ENCODE measurements at regions not wholly inside any gene's neighbourhood (a gene's known extent, or its start where the extent isn't known, plus 50 kb on each side); places are given as distances from the start of the nearest gene placed in this dataset.
"Not testable (repeated sequence)": the region's sequence is repeated elsewhere in the genome, so short reads cannot be mapped to it uniquely, and the experiment has no call there.

DNA sequence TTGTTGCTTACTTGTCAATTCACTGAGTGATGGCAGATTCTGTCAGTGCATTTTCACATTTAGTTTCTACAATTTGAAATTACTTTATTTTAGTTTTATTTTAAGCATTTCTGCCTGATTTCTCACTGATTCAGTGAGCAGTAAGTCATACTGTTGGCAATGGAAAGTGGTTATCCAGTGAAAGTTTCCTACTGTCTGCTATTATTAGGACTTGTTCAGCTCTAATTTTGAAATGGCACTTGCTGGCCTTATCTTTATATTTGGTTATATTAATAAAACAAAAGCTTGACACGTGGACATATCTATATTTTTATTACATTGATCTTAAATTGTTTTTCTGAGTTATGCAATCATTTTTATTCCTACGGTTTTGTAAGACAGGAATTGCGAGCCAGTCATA is 871.8 kb upstream of the SLC35B3 start:
- no peak for DNase-seq (ENCODE audit: low read depth)

DNA sequence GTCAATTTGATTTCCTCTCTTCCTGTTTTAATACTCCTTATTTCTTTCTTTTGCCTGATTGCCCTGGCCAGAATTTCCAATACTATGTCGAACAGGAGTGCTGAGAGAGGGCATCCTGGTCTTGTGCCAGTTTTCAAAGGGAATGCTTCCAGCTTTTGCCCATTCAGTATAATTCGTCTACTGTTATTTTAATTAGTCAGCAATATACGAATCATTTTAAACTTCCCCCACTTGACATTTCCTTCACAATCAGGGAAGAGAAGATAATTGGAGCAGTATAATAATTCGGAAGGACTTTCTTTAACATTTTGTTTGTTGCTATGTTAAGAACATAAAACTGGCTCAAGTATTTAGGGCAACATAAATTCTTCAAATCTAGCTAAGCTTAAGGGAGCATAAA is 860.3 kb upstream of the SLC35B3 start:
- DNase-seq (ENCODE audit: low read depth) = no peak

DNA sequence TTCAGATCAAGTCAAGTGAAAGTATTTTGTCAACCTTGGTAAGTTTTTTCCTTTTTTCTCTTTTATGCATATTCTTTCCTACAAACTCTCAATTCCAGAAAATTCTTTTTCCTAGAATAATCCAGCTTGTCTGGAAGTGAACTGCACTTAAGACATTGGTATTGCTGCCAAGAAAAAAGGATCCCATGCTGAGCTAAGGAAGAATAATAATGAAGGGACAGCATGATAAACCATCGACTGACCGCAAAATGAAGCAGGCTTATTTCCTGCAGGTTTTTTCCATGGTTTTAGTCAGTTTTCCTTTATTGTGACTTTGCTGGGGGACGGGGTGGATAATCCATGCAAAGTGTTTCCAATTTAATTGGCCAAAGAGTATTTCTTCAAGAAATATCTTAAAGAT is 857.6 kb upstream of the SLC35B3 start:
- DNase-seq (ENCODE audit: low read depth) = peak; percentile 13

DNA sequence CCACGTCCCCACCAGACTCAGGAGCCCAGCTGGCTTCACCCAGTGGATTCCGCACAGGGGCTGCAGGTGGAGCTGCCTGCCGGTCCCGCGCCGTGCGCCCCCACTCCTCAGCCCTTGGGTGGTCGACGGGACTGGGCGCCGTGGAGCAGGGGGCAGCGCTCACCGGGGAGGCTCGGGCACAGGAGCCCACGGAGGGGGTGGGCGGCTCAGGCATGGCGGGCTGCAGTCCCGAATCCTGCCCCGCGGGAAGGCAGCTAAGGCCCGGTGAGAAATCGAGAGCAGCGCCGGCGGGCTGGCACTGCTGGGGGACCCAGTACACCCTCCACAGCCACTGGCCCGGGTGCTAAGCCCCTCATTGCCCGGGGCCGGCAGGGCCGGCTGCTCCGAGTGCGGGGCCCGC is 855.0 kb upstream of the SLC35B3 start:
- DNase-seq (ENCODE audit: low read depth) = not testable (repeated sequence)

DNA sequence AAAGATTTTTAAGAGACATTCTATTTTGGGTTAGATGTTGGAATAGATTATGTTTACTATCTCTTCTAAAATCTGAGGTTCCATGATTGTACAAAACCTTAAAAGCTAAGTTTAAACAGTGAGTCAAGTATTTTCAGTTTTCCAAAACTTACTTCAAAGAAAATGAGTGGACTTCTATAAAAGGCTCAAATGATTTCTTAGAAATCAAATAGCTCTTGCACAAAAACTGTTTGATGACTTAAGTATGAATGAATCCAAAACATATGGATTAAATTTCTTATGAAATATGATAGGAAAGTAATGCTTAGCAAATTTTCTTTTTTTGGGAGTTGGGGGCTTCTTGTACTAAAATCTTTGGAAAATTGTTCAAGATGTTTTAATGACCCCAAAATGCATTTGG is 837.3 kb upstream of the SLC35B3 start:
- peak; percentile 2 for DNase-seq (ENCODE audit: low read depth)

DNA sequence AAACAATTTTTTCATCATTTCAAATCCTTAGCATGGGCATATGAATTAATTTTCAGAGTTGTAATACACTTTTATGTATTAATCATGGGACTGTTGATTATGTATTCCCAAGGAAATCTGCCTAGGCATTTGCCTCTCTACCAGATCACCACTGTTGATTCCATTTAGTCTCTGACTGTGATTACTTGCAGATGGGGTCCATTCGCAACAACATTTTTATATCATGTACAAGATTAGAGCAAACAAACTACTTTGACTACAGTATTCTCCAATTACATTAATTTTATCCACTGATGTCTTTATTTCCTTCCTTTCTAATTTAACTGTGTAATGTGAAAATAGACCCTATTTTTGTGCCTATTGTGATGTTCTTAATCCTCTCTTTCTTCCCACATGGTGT is 831.4 kb upstream of the SLC35B3 start:
- no peak for DNase-seq (ENCODE audit: low read depth)

DNA sequence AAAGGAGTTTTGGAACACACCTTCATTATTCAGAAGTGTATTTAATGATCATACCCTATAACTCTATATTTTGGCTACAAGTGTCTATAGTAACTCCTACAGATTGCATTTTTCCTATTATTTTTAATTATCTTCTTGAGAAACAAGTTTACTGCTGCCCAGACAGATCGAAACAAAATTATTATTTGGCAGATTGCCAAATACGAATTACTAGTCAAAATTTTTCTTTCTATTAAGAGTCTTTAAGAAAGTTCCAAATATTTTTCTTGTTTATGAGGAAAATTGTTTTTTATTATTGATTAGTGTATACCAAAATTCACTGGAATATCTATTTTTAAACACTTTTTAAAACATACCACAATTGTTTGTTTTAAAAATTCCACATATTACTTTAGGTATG is 821.9 kb upstream of the SLC35B3 start:
- no peak for DNase-seq (ENCODE audit: low read depth)

DNA sequence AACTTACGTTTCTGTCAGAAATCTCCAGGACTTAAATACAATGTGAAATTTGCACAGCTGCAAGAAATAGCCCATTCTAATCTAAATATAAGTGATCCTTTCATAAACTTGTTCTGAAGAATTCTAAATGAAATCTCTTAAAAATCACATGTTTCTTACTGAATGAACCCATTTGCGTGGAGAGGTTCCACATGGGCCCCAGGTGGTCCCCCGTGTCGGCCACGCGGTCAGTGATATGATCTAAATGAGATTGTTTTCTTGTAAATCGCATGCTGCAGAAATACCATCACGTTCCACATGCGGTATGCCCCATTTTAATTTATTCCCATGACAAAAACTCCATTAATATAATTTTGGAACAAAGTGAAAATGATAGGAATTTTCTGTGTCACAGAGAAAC is 818.9 kb upstream of the SLC35B3 start:
- DNase-seq (ENCODE audit: low read depth) = no peak

DNA sequence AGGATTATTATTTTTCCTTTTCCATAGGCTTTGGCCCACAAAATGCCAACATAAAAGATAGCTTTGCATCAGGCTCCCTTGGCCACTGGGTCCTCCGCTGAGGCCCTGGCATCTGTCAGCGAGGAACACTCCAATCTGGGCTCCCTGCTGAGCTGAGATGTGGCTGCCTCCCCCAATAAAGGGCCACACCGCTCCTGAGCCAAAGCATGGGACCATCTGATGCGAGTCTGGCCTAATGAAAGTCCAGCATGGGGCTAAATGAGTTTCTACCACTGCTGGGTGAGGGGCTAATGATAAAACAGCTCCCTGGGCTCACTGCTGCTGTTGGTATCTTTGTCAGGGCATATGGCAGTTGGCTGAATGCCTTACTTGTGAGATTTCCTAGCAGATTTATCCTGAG is 817.5 kb upstream of the SLC35B3 start:
- no peak for DNase-seq (ENCODE audit: low read depth)

DNA sequence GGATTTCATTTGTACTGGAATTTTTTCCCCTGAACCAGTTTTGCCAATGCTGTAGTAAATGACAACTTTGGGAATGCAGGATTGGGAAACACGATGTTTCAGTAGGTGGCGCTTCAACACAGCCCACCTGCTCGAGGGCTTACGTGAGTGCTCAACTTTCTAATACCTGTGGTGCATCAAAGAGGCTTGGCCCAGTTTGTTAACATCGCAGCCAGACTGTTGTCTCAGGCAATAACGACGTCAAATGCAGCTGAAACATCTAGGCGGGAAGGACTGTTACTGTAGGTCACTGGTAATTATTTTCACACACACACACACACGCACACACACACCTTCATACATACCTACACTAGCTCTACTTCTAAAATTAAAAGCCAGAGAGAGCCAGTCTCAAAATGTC is 815.5 kb upstream of the SLC35B3 start:
- peak; percentile 10 for DNase-seq (ENCODE audit: low read depth)

DNA sequence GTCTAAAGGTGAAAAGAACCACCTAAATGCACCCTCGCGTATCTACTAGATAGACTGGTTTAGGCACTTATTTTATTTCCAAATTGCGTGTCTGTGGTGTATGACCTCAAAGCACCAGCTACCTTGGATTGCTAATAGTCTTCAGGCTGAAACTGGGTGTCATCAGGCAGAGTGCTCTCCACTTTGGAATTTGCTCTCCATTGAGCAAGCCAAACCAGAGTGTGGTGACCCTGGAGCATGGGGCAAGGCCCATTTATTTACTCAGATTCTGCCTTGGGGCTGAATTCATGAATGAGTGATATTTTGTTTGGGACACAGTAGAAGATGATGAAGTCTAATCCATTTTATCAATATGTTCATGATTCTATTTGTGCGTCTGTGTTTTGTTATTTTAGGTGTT is 812.8 kb upstream of the SLC35B3 start:
- DNase-seq (ENCODE audit: low read depth) = no peak

DNA sequence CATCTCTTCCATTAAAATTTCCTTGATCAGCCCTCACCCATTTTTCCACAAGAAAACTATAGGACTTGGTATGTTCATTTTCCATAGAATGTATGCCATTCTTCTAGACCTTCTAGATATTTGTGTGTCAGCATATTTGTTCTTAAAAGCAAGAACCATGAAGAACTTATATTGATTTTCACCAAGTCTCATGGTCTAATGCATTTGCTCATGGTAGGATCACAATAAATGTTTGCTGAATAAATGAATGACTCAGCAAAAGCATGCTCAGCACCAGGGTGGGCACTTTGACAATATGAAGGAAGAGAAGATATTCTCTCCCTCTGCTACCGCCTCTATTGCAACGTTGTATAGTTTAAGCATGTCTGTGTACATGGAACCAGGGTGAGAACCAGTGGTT is 805.5 kb upstream of the SLC35B3 start:
- DNase-seq (ENCODE audit: low read depth) = no peak

DNA sequence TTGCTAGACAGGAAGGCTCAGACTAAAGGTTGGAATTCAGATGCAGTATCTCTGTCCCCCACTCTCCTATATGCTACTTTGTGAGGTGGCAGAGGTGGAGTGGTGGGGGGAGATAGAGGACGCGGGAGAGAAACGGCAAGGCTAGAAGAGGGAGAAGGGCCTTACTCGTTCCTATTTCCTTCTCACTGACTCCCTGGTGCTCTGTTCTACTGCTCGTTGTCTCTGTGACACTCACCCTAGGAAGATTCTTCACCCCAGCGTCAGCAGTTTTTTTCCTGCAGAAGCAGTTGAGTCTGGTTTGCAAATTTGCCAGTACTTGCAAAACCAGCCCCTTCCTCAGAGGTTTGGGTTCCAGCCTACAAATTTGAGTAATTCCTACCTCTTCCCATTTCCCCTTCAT is 801.1 kb upstream of the SLC35B3 start:
- no peak for DNase-seq (ENCODE audit: low read depth)

DNA sequence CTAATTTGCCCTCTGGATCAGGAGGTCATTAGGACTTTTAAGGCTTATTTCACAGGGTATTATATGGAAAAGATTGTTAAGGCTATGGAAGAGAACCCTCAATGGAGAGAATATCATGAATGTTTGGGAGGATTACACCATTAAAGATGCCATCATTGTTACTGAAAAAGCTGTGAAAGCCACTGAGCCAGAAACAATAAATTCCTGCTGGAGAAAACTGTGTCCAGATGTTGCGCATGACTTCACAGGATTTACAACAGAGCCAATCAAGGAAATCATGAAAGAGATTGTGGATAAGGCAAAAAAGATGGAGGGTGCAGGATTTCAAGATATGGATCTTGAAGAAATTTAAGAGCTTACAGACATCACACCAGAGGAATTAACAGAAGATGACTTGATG is 798.3 kb upstream of the SLC35B3 start:
- DNase-seq (ENCODE audit: low read depth) = no peak

DNA sequence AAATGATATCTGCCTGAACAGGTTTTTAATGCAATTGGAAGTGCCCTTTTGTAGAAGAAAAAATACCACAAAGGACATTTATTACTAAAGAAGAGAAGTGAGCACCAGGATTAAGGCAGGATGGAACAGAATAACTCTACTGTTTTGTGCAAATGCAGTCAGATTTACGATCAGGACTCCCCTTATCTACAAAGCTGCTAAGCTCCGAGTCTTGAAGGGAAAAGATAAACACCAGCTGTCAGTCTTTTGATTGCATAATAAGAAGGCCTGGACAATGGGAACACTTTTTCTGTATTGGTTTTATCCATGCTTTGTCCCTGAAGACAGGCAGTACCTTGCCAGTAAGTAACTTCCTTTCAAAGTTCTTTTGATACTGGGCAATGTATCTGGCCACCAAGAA is 797.9 kb upstream of the SLC35B3 start:
- DNase-seq (ENCODE audit: low read depth) = no peak

DNA sequence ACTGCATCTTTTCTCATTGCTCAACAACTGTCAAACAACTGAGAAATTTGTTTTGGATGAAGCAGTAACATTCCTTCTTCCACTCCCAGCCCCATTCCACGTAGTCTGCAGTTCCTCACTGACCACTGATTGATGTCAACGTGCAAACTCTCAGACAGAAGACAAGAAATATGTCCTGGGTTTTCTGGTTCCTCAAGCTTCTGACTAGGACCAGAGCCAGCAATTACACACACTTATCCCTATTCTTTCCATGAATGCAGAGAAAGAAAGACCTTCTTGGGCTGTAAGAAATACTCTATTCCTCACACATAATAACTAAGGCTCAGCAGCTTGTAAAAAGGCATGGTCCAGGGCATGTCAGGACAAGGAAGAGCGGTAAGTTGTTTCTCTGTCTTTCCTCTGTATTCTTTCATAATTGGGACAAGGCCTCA is 790.1 kb upstream of the SLC35B3 start:
- peak; percentile 17 for DNase-seq (ENCODE audit: low read depth)

DNA sequence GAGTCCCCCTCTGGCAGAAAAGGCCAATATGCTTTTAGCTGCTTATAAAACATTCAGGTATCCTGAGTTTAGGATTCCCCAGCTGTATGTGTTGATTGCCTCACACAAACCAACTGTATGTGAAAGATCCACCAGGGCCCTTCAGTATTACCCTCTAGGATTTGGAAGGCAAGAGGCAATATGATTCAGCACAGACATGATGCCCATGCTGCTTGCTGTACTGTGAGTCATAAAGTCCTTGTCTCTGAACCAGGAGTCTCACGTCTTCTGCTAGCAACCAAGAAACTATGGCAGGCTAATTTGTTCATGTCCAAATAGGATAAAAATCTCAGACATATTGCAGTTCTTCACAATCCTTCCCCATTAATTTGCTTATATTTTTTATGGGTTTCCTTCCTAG is 789.2 kb upstream of the SLC35B3 start:
- no peak for DNase-seq (ENCODE audit: low read depth)

DNA sequence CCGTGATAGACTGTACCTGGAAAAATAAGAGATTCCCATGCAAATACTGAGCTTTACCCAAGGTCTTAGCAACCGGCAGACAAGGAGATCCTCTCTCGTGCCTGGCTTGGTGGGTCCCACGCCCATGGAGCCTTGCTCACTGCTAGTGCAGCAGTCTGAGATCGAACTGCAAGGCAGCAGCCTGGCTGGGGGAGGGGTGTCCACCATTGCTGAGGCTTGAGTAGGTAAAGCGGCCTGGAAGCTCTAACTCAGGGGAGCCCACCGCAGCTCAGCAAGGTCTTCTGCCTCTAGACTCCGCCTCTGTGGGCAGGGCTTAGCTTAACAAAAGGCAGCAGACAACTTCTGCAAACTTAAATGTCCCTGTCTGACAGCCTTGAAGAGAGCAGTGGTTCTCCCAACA is 778.4 kb upstream of the SLC35B3 start:
- DNase-seq (ENCODE audit: low read depth) = not testable (repeated sequence)

DNA sequence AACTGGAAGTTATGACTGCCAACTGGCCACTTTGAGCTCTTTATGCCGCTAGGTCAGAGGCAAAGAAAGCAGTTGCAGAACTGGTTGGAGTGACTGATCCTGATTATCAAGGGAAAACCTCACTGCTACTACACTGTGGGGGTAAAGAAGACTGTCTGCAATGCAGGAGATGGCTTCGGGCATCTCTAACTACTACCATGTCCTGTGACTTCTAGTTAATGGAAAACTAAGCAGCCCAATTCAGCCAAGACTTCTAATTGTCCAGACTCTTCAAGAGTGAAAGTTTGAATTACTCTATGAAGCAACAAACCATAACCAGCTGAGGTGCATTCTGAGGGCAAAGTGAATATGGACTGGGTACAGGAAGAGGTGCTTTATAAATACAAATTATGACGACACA is 773.6 kb upstream of the SLC35B3 start:
- DNase-seq (ENCODE audit: low read depth) = no peak

DNA sequence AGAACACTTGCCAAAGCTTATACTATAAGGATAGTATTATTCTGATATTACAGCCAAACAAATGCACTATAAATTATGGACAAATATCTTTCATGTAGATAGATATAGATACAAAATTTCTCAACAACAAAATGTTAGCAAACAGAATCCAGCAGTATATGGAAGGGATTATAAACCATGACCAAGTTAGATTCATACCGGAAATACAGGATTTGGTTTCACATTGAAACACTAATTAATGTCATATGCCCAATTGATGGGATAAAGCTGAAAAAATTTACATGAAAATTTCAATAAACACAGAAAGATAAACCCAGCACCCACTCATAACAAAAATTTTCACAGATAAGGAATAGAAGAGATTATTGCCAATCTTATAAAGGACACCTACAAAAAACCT is 770.3 kb upstream of the SLC35B3 start:
- peak; percentile 44 for DNase-seq (ENCODE audit: low read depth)

DNA sequence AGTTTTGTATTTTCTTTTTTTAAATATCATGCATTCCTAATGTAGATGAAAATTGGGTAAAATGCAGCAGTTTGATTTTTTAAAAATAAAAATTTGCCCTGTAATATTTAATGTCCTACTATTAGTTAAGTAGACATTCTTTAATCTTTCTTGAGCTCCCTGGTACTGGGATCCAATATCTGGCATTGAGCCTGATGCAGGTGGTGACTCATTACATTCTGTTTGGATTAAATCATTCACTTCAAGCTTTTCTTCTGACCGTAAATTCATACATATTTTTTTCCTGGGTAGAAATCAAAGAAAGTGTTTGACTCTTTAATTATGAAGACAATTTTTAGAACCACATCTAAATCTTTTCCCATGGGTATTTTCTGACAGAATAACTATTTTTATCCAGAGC is 768.8 kb upstream of the SLC35B3 start:
- peak; percentile 56 for DNase-seq (ENCODE audit: low read depth)

DNA sequence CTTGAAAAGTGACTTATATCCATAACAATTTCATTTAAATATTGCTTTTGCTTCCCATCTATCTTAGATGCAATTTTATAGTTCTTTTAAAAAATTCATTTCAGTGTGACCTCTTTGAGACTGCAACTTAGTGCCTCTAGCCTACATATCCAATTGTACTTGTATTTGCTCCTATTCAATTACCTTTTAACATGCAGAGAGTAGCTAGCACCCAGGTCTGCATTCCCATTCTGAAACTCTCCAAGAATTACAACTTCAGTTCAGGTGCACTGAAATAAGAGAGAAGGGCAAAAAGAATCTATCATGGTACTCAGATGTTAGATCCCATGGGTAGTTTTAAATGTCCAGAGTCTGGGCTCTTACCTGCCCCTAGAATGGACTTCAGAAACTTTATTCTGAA is 765.4 kb upstream of the SLC35B3 start:
- DNase-seq (ENCODE audit: low read depth) = no peak

DNA sequence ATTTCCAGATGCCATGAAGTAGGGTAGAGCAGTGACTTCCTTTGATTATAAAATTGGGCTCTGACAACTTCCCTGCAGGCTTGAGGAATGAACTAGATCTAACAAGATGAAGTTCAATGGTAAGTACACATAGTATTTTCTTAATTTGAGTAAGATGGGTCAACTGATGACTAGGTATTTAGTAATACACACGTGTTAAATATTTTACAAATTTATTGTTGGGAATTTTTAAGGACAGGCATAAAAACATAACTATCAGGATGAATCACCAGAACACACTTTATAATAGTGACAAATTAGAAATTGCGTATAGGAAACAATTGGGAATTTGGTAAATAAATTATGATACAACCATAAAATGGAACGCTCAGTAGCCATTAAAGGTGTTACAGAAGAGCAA is 762.4 kb upstream of the SLC35B3 start:
- no peak for DNase-seq (ENCODE audit: low read depth)

DNA sequence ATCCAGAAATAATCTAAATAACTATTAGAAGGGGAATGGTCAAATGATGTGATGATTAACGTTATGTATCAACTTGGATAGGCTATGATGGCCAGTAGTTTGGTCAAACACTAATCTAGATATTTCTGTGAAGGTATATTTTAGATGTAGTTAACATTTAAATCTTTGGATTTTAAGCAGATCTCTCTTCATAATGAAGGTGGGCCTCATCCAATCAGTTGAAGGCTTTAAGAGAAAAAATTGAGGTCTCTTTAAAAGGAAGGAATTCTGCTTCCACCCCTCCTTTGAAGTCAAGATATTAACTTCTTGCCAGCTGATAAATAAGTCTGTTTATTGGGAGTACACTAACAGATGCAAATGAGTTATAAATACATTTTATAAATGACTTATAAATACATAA is 760.0 kb upstream of the SLC35B3 start:
- DNase-seq (ENCODE audit: low read depth) = no peak

DNA sequence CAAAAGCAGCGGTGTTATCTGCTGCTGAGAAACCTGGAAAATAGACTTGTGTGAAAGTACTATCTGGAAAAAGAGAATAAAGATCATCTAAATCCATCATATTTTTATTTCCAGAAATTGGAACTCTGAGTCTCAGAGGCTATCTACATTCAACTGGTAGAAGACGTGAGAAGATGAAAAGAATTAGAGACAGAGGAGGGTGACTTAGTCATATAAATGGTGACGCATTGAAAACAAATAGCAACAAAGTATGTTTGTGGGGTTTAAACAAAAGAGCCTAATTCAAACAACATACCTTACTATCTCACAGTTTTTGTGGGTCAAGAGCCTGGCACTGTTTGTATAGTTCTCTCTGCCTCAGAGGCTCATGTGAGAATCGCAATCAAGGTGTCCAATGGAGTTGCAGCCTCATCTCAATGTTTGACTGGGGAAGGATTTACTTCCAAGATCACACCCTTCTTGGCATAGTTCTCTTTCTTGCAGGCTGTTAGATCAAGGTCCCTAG is 757.1 kb upstream of the SLC35B3 start:
- DNase-seq (ENCODE audit: low read depth) = no peak

All from fibroblast of gingiva (primary cell).